Suprapubic skin (tissue), 4 donors: ENCODE measurements at regions not wholly inside any gene's neighbourhood (a gene's known extent, or its start where the extent isn't known, plus 50 kb on each side); places are given as distances from the start of the nearest gene placed in this dataset.

Experiments
- DNase-seq, 2 donors: peaks; one replicate each; pipeline ENCODE4 v3.0.0-alpha.2; 2019; ENCODE audit warnings: low spot score in 2 of 2
- H3K27ac ChIP-seq: fragments of 200-600 bp; sonication (generic); one replicate; pipeline ENCODE4 v1.5.1; 2019
- H3K27me3 ChIP-seq: fragments of 200-600 bp; sonication (generic); one replicate; pipeline ENCODE4 v1.5.1; 2019
- H3K36me3 ChIP-seq: fragments of 200-600 bp; sonication (generic); one replicate; pipeline ENCODE4 v1.5.1; 2019
- H3K4me1 ChIP-seq: fragments of 200-600 bp; sonication (generic); one replicate; pipeline ENCODE4 v1.5.1; 2019
- H3K4me3 ChIP-seq: fragments of 200-600 bp; sonication (generic); one replicate; pipeline ENCODE4 v1.5.1; 2019; ENCODE audit warnings: mild to moderate bottlenecking
- H3K9me3 ChIP-seq: fragments of 200-600 bp; sonication (generic); one replicate; pipeline ENCODE4 v1.5.1; 2019
- EP300 ChIP-seq: sonication (generic); formaldehyde crosslinking; IDR thresholded peaks from one replicate; pipeline ENCODE4 v1.6.1; 2017; ENCODE audit warnings: antibody characterized with exemption
- POLR2A ChIP-seq, 2 donors: fragments of 450-650 bp; IDR thresholded peaks; one replicate each; pipeline ENCODE4 v1.6.1; 2017; ENCODE audit warnings: antibody characterized with exemption in 2 of 2, mild to moderate bottlenecking in 2 of 2, moderate library complexity in 2 of 2
- POLR2AphosphoS5 ChIP-seq, 3 donors: sonication (generic); formaldehyde crosslinking; IDR thresholded peaks; one replicate each; pipeline ENCODE4 v1.6.1; 2017; ENCODE audit warnings: antibody characterized with exemption in 3 of 3
- WGBS: methylation state at CpG from one replicate; pipeline ENCODE4 v1.1.5; 2018; 5-methylcytosine and 5-hydroxymethylcytosine counted together
- TF ChIP-seq, protein P1 (sequence below), 2 donors: fragments of 200-600 bp in 1 of 2; fragments of 450-650 bp in 1 of 2; sonication (generic) in 1 of 2; IDR thresholded peaks; one replicate each; pipeline ENCODE4 v1.5.1; 2016 to 2019; ENCODE audit warnings: antibody characterized with exemption in 2 of 2, mild to moderate bottlenecking in 1 of 2, moderate library complexity in 1 of 2

DNA sequence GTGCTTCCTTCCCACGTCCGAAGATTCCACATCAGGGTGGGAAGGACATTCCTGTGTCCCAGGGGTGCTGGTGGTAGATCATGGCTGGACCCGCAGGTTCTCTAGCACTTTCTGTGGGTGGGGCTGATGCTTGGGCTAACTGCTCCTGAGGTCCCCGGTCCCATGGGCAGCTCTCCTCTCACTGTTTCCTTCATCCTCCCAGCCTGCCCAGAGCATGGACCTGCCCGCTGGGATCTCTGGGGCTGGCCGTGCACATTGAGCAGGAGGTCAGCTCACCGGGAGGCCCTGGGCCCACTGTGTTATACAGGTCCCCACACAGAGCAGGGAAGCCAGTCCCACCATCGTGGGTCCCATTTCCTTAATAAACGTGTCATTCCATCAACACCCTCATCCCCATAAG lies 502.3 kb downstream of the TCERG1L start:
- WGBS: 80% methylated on average over 8 of the region's 9 CpGs

DNA sequence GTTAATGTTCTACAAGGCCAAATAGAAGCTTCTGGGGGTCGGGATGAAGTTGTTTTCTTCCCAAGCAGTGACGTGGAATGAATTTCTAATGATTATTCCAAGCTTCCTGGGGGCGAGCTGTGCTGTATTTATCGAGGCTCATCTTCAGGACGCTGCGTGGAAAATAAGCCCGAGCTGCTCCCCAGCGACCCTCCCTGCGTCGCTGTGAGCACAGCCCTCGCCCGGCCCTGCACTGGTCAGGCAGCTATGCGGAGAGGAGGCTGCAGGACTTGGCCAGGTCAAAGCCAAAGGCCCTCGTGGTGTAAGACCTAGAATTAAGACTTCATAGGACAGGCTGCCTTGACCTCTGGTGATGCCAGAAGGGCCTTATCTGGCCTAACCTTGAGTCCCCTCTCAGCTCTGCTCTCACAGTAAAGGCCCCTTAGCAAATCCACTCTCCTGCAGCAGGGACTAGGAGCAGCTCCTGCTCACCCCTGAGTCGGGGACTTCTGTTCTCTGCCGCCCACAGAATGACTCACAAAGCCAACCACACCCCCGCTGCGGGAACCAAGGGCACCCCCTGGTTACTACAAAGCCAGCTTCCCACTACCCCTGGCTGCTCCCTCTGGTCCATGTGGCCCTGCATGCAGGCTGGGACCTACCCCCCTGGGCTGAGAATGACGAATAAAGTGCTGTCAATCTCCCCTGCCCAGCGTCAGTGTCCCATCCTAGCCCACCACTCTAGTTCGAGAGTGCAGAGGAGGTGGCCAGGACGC lies 501.6 kb downstream of the TCERG1L start:
- Histone ChIP-seq H3K9me3 (no peaks in the 10 kb centered on the region), H3K4me1 (no peaks in the 10 kb centered on the region), H3K4me3 (no peak overlapping the region), H3K27ac (no peak overlapping the region), H3K27me3 (peaks cover 10% of the 10 kb centered on the region), H3K36me3 (no peaks in the 10 kb centered on the region)
- DNase-seq: peak in 1 of 2 donors; percentile 62
- TF ChIP-seq POLR2AphosphoS5 (IDR thresholded peaks at IDR 0.05) (no peak), POLR2A (IDR thresholded peaks at IDR 0.05) (no peak), EP300 (no peak)
- TF ChIP-seq, protein P1, sequence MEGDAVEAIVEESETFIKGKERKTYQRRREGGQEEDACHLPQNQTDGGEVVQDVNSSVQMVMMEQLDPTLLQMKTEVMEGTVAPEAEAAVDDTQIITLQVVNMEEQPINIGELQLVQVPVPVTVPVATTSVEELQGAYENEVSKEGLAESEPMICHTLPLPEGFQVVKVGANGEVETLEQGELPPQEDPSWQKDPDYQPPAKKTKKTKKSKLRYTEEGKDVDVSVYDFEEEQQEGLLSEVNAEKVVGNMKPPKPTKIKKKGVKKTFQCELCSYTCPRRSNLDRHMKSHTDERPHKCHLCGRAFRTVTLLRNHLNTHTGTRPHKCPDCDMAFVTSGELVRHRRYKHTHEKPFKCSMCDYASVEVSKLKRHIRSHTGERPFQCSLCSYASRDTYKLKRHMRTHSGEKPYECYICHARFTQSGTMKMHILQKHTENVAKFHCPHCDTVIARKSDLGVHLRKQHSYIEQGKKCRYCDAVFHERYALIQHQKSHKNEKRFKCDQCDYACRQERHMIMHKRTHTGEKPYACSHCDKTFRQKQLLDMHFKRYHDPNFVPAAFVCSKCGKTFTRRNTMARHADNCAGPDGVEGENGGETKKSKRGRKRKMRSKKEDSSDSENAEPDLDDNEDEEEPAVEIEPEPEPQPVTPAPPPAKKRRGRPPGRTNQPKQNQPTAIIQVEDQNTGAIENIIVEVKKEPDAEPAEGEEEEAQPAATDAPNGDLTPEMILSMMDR (IDR thresholded peaks at IDR 0.05): no peak
- 74% methylated on average over 18 of the region's 22 CpGs for WGBS

More for the DNA sequence above, 502.3 kb downstream of the TCERG1L start:
- Histone ChIP-seq H3K4me1 (no peaks in the 10 kb centered on the region), H3K9me3 (no peaks in the 10 kb centered on the region), H3K27ac (no peak overlapping the region), H3K27me3 (peaks cover 10% of the 10 kb centered on the region), H3K36me3 (no peaks in the 10 kb centered on the region), H3K4me3 (no peak overlapping the region)
- TF ChIP-seq POLR2A (IDR thresholded peaks at IDR 0.05) (no peak), POLR2AphosphoS5 (IDR thresholded peaks at IDR 0.05) (no peak), EP300 (no peak)
- TF ChIP-seq, protein P1 (IDR thresholded peaks at IDR 0.05): no peak
- peak in 1 of 2 donors; percentile 63 for DNase-seq

DNA sequence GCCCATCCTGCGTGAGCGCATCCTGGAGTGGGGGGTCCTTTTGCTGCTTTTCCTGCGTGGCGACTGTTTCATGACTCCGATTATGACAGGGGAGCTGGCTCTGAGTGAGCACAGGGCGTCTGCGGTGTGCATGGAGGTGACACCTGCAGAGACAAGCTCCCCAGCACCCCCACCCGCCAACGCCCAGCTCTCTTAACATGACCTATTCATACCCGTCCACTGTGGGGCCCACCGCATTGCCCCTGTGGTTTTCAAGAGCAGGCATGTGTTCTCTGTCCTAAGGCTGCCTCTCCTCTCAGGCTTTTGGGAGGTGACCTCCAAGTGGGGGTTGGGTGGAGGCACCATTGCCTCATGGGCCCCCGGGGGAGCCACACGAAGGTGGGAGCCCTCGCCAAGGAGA lies 500.7 kb downstream of the TCERG1L start:
- 77% methylated on average over 13 of the region's 14 CpGs for WGBS
- no peaks in the 10 kb centered on the region for H3K9me3 ChIP-seq
- H3K4me1 ChIP-seq: no peaks in the 10 kb centered on the region
- peaks cover 10% of the 10 kb centered on the region for H3K27me3 ChIP-seq
- H3K27ac ChIP-seq: no peak overlapping the region
- no peak overlapping the region for H3K4me3 ChIP-seq
- peak in 1 of 2 donors; percentile 68 for DNase-seq
- TF ChIP-seq POLR2AphosphoS5 (IDR thresholded peaks at IDR 0.05) (no peak), POLR2A (IDR thresholded peaks at IDR 0.05) (no peak), EP300 (no peak)
- TF ChIP-seq, protein P1 (IDR thresholded peaks at IDR 0.05): no peak
- no peaks in the 10 kb centered on the region for H3K36me3 ChIP-seq

DNA sequence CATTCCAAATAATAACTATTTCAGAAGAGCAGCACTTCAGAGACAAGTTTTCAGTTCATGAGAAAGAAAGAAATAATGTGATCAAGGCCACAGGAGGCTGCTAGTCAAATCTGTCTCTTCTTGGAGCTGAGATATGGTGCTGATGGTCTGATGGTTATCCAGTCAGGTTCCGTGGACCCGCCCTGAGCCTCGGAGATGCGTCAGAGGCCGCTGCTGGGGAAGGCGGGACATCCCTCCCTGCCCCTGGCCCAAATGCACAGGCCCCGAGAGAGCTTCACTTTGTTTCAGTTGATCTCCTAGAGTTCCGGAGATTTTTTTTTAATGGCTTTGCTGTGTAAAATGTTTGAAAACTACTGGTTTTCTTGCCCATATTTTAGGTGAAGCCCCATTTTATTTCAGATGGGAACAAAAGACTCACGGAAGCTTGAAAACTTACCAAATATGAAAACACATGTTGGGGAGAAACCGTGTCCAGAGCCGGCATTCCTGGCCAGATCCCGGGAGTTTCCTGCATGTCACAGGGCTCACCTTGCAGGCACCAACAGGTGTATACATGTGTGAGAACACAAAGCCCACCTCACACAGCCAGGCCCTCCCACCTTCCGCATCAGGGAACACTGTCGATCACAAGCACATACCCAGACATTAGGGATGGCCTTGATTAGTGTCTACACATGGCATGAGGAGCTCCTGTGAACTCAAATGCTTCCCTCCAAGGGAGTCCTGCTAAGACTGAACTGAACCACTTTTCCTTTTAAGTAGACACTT lies 499.0 kb downstream of the TCERG1L start:
- Histone ChIP-seq H3K27ac (no peak overlapping the region), H3K4me1 (no peaks in the 10 kb centered on the region), H3K9me3 (no peaks in the 10 kb centered on the region), H3K27me3 (peaks cover 10% of the 10 kb centered on the region), H3K36me3 (no peaks in the 10 kb centered on the region), H3K4me3 (no peak overlapping the region)
- TF ChIP-seq, protein P1 (IDR thresholded peaks at IDR 0.05): no peak
- TF ChIP-seq POLR2AphosphoS5 (IDR thresholded peaks at IDR 0.05) (no peak), POLR2A (IDR thresholded peaks at IDR 0.05) (no peak), EP300 (no peak)
- DNase-seq: peak in 1 of 2 donors; percentile 60
- WGBS: 78% methylated on average over 14 of the region's 14 CpGs

DNA sequence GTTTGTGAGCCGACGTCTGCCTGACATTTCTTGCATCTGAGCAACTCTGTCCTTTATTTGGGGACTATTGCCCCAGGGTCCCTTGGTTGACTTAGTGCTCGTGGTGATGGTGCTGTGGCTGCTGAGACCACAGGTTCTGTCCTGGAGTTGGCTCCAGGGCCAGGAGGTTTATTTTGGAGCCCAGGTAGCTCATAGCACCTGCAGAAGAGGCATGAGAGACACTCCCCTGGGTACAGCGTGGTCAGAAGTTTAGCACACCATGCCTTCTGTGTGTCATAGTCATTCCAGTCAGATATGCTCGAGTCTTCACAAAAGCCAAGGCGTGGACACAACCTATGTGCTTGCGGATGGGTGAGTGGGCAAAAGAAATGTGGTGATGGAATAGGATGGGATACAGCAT lies 496.9 kb downstream of the TCERG1L start:
- Histone ChIP-seq H3K27me3 (peaks cover 10% of the 10 kb centered on the region), H3K9me3 (no peaks in the 10 kb centered on the region), H3K4me3 (no peak overlapping the region), H3K27ac (no peak overlapping the region), H3K4me1 (no peaks in the 10 kb centered on the region), H3K36me3 (no peaks in the 10 kb centered on the region)
- peak in 1 of 2 donors; percentile 45 for DNase-seq
- TF ChIP-seq POLR2AphosphoS5 (IDR thresholded peaks at IDR 0.05) (no peak), EP300 (no peak), POLR2A (IDR thresholded peaks at IDR 0.05) (no peak)
- TF ChIP-seq, protein P1 (IDR thresholded peaks at IDR 0.05): no peak
- WGBS: 81% methylated on average over 7 of the region's 7 CpGs
